SH-SY5Y (cell line): ENCODE measurements at regions not wholly inside any gene's neighbourhood (a gene's known extent, or its start where the extent isn't known, plus 50 kb on each side); places are given as distances from the start of the nearest gene placed in this dataset.

Experiments
- GATA2 ChIP-seq: IDR thresholded peaks from 2 replicates; pipeline ENCODE4 v1.6.1; 2011; ENCODE audit warnings: mild to moderate bottlenecking, low read depth, low read length
- GATA3 ChIP-seq: IDR thresholded peaks from 2 replicates; pipeline ENCODE4 v1.6.1; 2011; ENCODE audit warnings: low read depth, mild to moderate bottlenecking, low read length, moderate library complexity

GRCh38 chr16:64225036-64225435 is 896.8 kb downstream of the CDH11 start:
- no peak for TF ChIP-seq GATA3
- no peak for TF ChIP-seq GATA2
